Activated CD4-positive, alpha-beta T cell treated with anti-CD3 and anti-CD28 coated beads, Interleukin-2, amount 10 ng/mL, durations not matched to agents 24 days and 14 days (primary cell): ENCODE measurements at regions not wholly inside any gene's neighbourhood (a gene's known extent, or its start where the extent isn't known, plus 50 kb on each side); places are given as distances from the start of the nearest gene placed in this dataset.

Experiments
- DNase-seq: peaks from one replicate; pipeline ENCODE4 v3.0.0; 2022
- H3K27ac Mint-ChIP-seq: one replicate; pipeline ENCODE4 v1.8.0; 2022; ENCODE audit warnings: mild to moderate bottlenecking, mixed read lengths
- H3K27me3 Mint-ChIP-seq: one replicate; pipeline ENCODE4 v1.8.0; 2022; ENCODE audit warnings: mixed read lengths
- H3K36me3 Mint-ChIP-seq: one replicate; pipeline ENCODE4 v1.8.0; 2022; ENCODE audit warnings: low read depth, mild to moderate bottlenecking, mixed read lengths
- H3K4me1 Mint-ChIP-seq: one replicate; pipeline ENCODE4 v1.8.0; 2021; ENCODE audit warnings: mixed read lengths
- H3K4me3 Mint-ChIP-seq: one replicate; pipeline ENCODE4 v1.8.0; 2022; ENCODE audit warnings: mild to moderate bottlenecking, moderate library complexity, mixed read lengths
- H3K9me3 Mint-ChIP-seq: one replicate; pipeline ENCODE4 v1.8.0; 2021; ENCODE audit warnings: mixed read lengths
- intact Hi-C: fragments of 100-400 bp; cut with micrococcal nuclease; formaldehyde crosslinking; loops from one replicate; pipeline ENCODE4 v1.15.1; 2023

DNA sequence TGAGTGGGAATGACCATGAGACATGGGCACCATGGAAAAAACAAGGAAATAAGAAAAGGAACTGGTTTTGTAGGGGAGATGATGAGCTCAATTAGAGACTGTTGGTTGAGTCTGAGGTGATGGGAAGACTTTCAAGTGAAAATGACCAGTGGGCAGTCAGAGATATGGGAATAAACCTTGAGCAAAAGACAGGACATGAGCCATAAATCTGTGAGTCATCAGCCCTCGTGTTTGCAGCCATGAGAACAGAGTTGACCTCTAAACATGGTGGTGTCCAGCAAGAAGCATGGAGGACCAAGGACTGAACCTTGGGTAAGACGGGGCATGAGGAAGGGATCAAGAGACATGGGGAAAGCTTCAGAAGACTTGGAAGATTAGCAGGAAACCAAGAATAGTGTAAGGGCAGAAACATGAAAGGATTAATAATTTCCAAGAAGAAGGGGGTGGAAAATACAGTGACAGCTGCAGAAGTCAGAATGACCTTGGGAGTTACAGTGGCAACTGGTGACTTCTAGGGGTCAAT is 280.6 kb upstream of the PRDM1 start:
- Mint-ChIP-seq H3K9me3 (peaks cover 10% of the 10 kb centered on the region), H3K4me1 (peaks cover 36% of the 10 kb centered on the region), H3K36me3 (peaks cover 7% of the 10 kb centered on the region), H3K4me3 (no peak overlapping the region), H3K27me3 (no peaks in the 10 kb centered on the region), H3K27ac (no peak overlapping the region)
- no peak for DNase-seq
- intact Hi-C loops: no loop called here

DNA sequence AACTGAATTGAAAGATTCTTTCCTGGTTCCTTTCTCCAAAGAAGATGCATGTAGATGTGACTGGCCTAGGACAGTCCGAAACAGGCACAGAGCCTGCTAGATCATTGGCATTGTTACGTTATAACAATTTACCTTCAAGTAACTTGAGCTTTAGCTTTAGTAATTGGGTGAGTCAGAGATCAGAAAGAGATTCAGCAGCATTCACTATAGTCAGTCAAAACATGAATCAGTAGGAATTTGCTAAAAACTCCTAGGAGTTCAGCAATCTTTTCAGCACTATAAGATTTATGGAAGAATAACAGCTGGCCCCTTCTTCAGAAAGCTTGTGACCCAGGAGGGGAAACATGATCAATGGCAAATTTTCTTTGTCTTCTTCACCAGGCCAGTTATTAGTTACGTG is 281.7 kb upstream of the PRDM1 start:
- peaks cover 32% of the 10 kb centered on the region for H3K4me1 Mint-ChIP-seq
- no peaks in the 10 kb centered on the region for H3K27me3 Mint-ChIP-seq
- intact Hi-C loops: no loop called here
- peaks cover 7% of the 10 kb centered on the region for H3K36me3 Mint-ChIP-seq
- no peak overlapping the region for H3K4me3 Mint-ChIP-seq
- no peak overlapping the region for H3K27ac Mint-ChIP-seq
- peaks cover 14% of the 10 kb centered on the region for H3K9me3 Mint-ChIP-seq
- no peak for DNase-seq

GRCh38 chr6:105804000-105804399 is 282.1 kb upstream of the PRDM1 start:
- Mint-ChIP-seq H3K4me3 (no peak overlapping the region), H3K36me3 (peaks cover 7% of the 10 kb centered on the region), H3K9me3 (peaks cover 14% of the 10 kb centered on the region), H3K27me3 (no peaks in the 10 kb centered on the region), H3K27ac (no peak overlapping the region), H3K4me1 (peaks cover 32% of the 10 kb centered on the region)
- intact Hi-C loops: no loop called here
- DNase-seq: no peak

DNA sequence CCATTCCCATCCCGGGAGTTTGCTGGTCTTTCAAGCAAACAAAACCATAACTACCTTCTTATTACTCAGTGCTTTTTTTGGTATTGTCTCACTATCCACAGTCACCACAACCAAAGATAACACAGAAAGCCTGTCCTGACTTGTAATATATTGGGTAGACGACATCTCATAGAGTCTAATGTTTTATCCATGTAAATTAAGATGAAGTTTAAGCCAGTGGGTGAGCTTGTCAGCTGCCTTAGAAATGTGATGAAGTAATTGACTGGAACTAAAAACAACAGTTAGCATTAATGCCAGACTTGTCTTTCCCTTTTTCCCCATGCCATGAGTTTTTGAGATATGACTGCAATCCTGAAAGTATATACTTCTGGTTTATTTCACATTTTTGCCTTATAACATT is 282.7 kb upstream of the PRDM1 start:
- Mint-ChIP-seq H3K4me3 (no peak overlapping the region), H3K27ac (no peak overlapping the region), H3K9me3 (peaks cover 14% of the 10 kb centered on the region), H3K27me3 (no peaks in the 10 kb centered on the region), H3K36me3 (peaks cover 7% of the 10 kb centered on the region), H3K4me1 (peaks cover 30% of the 10 kb centered on the region)
- intact Hi-C loops: no loop called here
- no peak for DNase-seq

GRCh38 chr6:105802703-105803102 is 283.4 kb upstream of the PRDM1 start:
- Mint-ChIP-seq H3K4me3 (no peak overlapping the region), H3K4me1 (peaks cover 28% of the 10 kb centered on the region), H3K36me3 (peaks cover 7% of the 10 kb centered on the region), H3K9me3 (peaks cover 14% of the 10 kb centered on the region), H3K27ac (no peak overlapping the region), H3K27me3 (no peaks in the 10 kb centered on the region)
- no peak for DNase-seq
- intact Hi-C loops: no loop called here

GRCh38 chr6:105800871-105801270 is 285.3 kb upstream of the PRDM1 start:
- intact Hi-C loops: no loop called here

GRCh38 chr6:105800398-105800797 is 285.7 kb upstream of the PRDM1 start:
- Mint-ChIP-seq H3K4me3 (no peak overlapping the region), H3K4me1 (peaks cover 42% of the 10 kb centered on the region), H3K36me3 (peaks cover 2% of the 10 kb centered on the region), H3K27me3 (no peaks in the 10 kb centered on the region), H3K9me3 (peaks cover 8% of the 10 kb centered on the region), H3K27ac (no peak overlapping the region)
- intact Hi-C loops: no loop called here
- DNase-seq: no peak

More at GRCh38 chr6:105800871-105801270, 285.3 kb upstream of the PRDM1 start:
- Mint-ChIP-seq H3K4me3 (no peak overlapping the region), H3K27ac (no peak overlapping the region), H3K9me3 (peaks cover 8% of the 10 kb centered on the region), H3K4me1 (peaks cover 37% of the 10 kb centered on the region), H3K36me3 (peaks cover 2% of the 10 kb centered on the region), H3K27me3 (no peaks in the 10 kb centered on the region)
- no peak for DNase-seq

DNA sequence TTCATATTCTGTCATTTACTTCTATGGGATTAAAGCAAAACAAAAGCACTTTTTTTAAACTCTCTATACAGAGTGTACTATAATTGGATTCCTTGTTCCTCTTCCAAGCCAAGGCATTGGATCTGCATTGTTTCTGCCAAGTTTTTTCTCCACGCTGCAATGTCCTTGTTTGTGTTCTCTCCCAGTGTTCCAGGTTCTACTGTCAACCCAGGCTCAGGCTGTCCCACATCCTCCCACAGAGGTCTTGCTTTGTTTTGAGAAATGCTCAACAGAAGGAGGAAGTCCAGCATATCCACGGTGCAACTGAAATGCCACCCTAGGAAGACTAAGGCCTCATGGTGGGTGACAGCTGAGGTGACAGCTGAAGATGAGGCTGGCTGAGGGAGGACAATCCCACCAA is 287.1 kb upstream of the PRDM1 start:
- no peak for DNase-seq
- Mint-ChIP-seq H3K9me3 (peaks cover 8% of the 10 kb centered on the region), H3K27me3 (no peaks in the 10 kb centered on the region), H3K36me3 (peaks cover 2% of the 10 kb centered on the region), H3K4me1 (peaks cover 54% of the 10 kb centered on the region), H3K4me3 (no peak overlapping the region), H3K27ac (no peak overlapping the region)
- intact Hi-C loops: loop anchor here (5.0 to 10.0 kb wide), 2 partner anchors 42 to 726 kb away; no protein-coding TSS in a partner anchor

DNA sequence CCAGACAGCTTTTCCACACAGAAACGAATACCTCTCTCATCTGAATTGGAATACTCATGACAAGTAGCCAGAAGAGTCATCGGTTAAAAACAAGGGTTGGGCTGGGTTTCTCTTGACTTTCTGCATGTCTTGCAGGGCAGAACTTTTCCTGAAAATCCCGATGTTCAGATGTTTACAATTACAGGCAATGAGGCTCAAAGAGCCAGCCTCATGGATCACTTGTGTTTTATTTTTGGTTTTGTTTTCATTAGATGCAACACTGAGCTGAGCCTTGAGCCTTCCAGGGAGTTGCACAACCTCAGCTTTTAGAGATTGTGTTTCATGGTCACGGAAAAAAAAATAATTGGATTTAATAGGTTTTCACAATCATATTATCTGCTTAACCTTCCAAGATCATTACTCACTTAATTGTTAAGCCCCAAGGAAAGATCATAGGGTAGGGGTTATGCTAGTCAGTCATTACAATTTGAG is 288.1 kb upstream of the PRDM1 start:
- peaks cover 8% of the 10 kb centered on the region for H3K9me3 Mint-ChIP-seq

GRCh38 chr6:105797286-105797979 is 288.7 kb upstream of the PRDM1 start:
- Mint-ChIP-seq H3K27me3 (no peaks in the 10 kb centered on the region), H3K27ac (no peak overlapping the region), H3K4me3 (no peak overlapping the region), H3K4me1 (peaks cover 67% of the 10 kb centered on the region), H3K9me3 (peaks cover 8% of the 10 kb centered on the region), H3K36me3 (peaks cover 2% of the 10 kb centered on the region)
- intact Hi-C loops: loop anchor here (5.0 to 10.0 kb wide), 2 partner anchors 40 to 727 kb away; no protein-coding TSS in a partner anchor
- no peak for DNase-seq

More for the DNA sequence above, 288.1 kb upstream of the PRDM1 start:
- Mint-ChIP-seq H3K36me3 (peaks cover 2% of the 10 kb centered on the region), H3K4me1 (peaks cover 63% of the 10 kb centered on the region), H3K4me3 (no peak overlapping the region), H3K27ac (no peak overlapping the region), H3K27me3 (no peaks in the 10 kb centered on the region)
- intact Hi-C loops: loop anchor here (5.0 to 10.0 kb wide), 2 partner anchors 41 to 727 kb away; no protein-coding TSS in a partner anchor
- DNase-seq: no peak

DNA sequence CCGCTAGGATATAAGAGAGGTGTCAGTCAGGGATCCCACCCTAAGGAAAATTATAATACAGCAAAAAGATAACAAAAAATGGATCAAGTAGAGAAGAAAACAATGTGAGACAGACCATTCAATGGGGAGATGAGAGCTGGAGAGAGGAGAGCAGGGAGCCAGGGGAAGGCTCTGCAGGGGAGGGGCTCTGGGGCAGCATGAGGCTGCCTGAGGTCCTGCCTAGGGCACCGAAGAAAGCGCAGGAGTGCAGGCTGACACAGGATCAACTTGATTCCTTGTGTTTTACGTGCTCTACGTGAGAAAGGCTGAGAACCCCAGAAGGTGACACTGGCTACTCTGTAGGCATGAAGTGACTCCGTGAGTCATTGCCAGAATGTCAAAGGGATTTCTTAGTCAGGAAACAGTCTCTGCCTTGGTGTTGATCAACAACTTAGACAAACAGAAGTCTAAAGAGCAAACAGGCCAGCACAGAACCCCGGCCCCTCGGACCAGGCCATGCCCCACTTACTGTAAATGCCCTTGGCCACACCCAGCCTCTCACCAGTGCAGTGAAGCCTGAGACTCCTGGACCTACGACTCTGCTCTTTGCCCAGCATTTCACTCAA is 290.1 kb upstream of the PRDM1 start:
- DNase-seq: no peak
- Mint-ChIP-seq H3K27ac (peak overlapping the region; percentile 63), H3K9me3 (peaks cover 8% of the 10 kb centered on the region), H3K36me3 (no peaks in the 10 kb centered on the region), H3K4me3 (peak overlapping the region; percentile 6), H3K27me3 (no peaks in the 10 kb centered on the region), H3K4me1 (peaks cover 81% of the 10 kb centered on the region)
- intact Hi-C loops: loop anchor here (1.0 to 10.0 kb wide), 5 partner anchors 14 to 729 kb away; no protein-coding TSS in a partner anchor

DNA sequence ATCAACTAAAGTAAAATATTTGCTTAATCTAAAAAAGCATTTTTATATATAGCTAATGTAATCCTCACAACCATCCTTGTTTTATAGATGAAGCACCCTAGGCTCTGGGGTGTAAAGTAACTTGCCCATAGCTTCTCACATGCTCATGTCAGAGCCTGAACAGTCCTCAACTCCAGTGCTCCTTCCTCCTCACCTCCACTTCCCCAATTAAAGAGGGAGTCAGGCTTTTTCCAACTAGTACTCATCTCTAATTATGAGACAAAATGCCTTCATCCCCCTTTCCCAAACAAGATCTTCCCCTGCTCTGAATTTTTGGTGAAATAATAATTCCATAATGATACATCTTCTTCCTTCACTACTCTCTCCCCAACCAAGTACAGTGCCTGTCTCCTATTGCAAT is 290.8 kb upstream of the PRDM1 start:
- H3K9me3 Mint-ChIP-seq: peaks cover 2% of the 10 kb centered on the region
- peaks cover 81% of the 10 kb centered on the region for H3K4me1 Mint-ChIP-seq
- intact Hi-C loops: loop anchor here (1.0 to 10.0 kb wide), 4 partner anchors 15 to 729 kb away; no protein-coding TSS in a partner anchor
- H3K36me3 Mint-ChIP-seq: no peaks in the 10 kb centered on the region
- H3K4me3 Mint-ChIP-seq: no peak overlapping the region
- DNase-seq: no peak
- peak overlapping the region; percentile 39 for H3K27ac Mint-ChIP-seq
- H3K27me3 Mint-ChIP-seq: no peaks in the 10 kb centered on the region

GRCh38 chr6:105794870-105795269 is 291.3 kb upstream of the PRDM1 start:
- Mint-ChIP-seq H3K4me3 (peak overlapping the region; percentile 22), H3K9me3 (no peaks in the 10 kb centered on the region), H3K4me1 (peaks cover 78% of the 10 kb centered on the region), H3K27me3 (no peaks in the 10 kb centered on the region), H3K27ac (peak overlapping the region; percentile 71), H3K36me3 (no peaks in the 10 kb centered on the region)
- intact Hi-C loops: loop anchor here (1.0 to 10.0 kb wide), 7 partner anchors 15 to 730 kb away; no protein-coding TSS in a partner anchor
- no peak for DNase-seq

DNA sequence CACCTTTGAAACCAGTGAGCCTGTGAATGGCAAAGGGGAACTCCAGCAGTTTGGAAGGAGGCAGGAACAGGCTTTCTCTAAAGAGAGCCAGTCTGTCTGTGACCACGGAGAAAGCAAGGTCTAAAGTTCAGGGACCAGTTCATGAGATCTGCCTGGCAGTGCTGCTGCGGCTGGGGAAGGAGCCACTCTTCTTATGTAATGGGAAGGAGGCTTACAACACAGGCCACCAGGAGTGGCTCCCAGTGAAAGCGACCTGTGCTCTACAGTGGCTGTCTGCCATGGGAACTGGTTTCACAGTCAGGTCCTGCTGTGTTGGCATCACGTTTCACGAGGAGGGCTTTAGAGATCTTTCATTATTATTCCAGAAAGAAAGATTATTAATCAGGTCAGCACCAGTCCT is 291.9 kb upstream of the PRDM1 start:
- H3K36me3 Mint-ChIP-seq: no peaks in the 10 kb centered on the region
- peaks cover 78% of the 10 kb centered on the region for H3K4me1 Mint-ChIP-seq
- no peaks in the 10 kb centered on the region for H3K9me3 Mint-ChIP-seq
- peak overlapping the region; percentile 71 for H3K27ac Mint-ChIP-seq
- peak overlapping the region; percentile 22 for H3K4me3 Mint-ChIP-seq
- DNase-seq: no peak
- no peaks in the 10 kb centered on the region for H3K27me3 Mint-ChIP-seq
- intact Hi-C loops: loop anchor here (2.0 to 10.0 kb wide), 5 partner anchors 47 to 731 kb away; no protein-coding TSS in a partner anchor
